Endodermal cell (in vitro differentiated cells): ENCODE measurements at regions not wholly inside any gene's neighbourhood (a gene's known extent, or its start where the extent isn't known, plus 50 kb on each side); places are given as distances from the start of the nearest gene placed in this dataset.
A peak's percentile ranks its signal among the peaks of the same experiment; 100 is the strongest.

ENCODE experiments used
- DNase-seq: peaks from one replicate; pipeline ENCODE4 v3.0.0-alpha.2; 2017
- H3K27ac ChIP-seq: 2 replicates; pipeline ENCODE4 v1.5.1; 2013; ENCODE audit warnings: mild to moderate bottlenecking, low read depth, low read length, moderate library complexity
- H3K27me3 ChIP-seq: 2 replicates; pipeline ENCODE4 v1.6.1; 2013; ENCODE audit warnings: mild to moderate bottlenecking, low read length, moderate library complexity; ENCODE audit not compliant: insufficient read depth, control insufficient read depth, poor library complexity, severe bottlenecking
- H3K36me3 ChIP-seq: 2 replicates; pipeline ENCODE4 v1.7.0; 2013; ENCODE audit warnings: mild to moderate bottlenecking, low read length, moderate library complexity; ENCODE audit not compliant: control insufficient read depth, insufficient read depth
- H3K4me1 ChIP-seq: one replicate; pipeline ENCODE4 v1.7.0; 2013; ENCODE audit warnings: low read length; ENCODE audit not compliant: control insufficient read depth, insufficient read depth
- H3K4me3 ChIP-seq: 2 replicates; pipeline ENCODE4 v1.5.1; 2013; ENCODE audit warnings: mild to moderate bottlenecking, low read length, moderate library complexity
- H3K9ac ChIP-seq: 2 replicates; pipeline ENCODE4 v1.6.1; 2013; ENCODE audit warnings: mild to moderate bottlenecking, low read length, moderate library complexity; ENCODE audit not compliant: poor library complexity, severe bottlenecking; ENCODE audit errors: extremely low read depth
- H3K9me3 ChIP-seq: 2 replicates; pipeline ENCODE4 v1.6.1; 2013; ENCODE audit warnings: mild to moderate bottlenecking, low read length, moderate library complexity; ENCODE audit not compliant: control insufficient read depth
- H3K27ac Mint-ChIP-seq: 2 replicates; pipeline ENCODE4 v1.8.0; 2020; ENCODE audit warnings: mixed read lengths
- H3K27me3 Mint-ChIP-seq: 2 replicates; pipeline ENCODE4 v1.8.0; 2021; ENCODE audit warnings: mild to moderate bottlenecking, mixed read lengths; ENCODE audit not compliant: insufficient read depth
- H3K36me3 Mint-ChIP-seq: 2 replicates; pipeline ENCODE4 v1.8.0; 2020; ENCODE audit warnings: low read depth, mixed read lengths
- H3K4me1 Mint-ChIP-seq: 2 replicates; pipeline ENCODE4 v1.8.0; 2020; ENCODE audit warnings: mixed read lengths
- H3K4me3 Mint-ChIP-seq: 2 replicates; pipeline ENCODE4 v1.8.0; 2020; ENCODE audit warnings: mild to moderate bottlenecking, moderate library complexity, mixed read lengths
- H3K9me3 Mint-ChIP-seq: 2 replicates; pipeline ENCODE4 v1.8.0; 2020; ENCODE audit warnings: mild to moderate bottlenecking, mixed read lengths
- WGBS, 2 experiments: methylation state at CpG; one replicate each; pipeline versions ENCODE4 v1.1.5 to v1.1.7; 2013; ENCODE audit warnings: missing lambda C conversion rate in 2 of 2, mixed read lengths in 1 of 2; ENCODE audit not compliant: insufficient coverage in 1 of 2, insufficient read length in 1 of 2; 5-methylcytosine and 5-hydroxymethylcytosine counted together
- TF ChIP-seq, protein P1 (sequence below): fragments of 200-600 bp; sonication (generic); conservative IDR thresholded peaks from 2 replicates; pipeline ENCODE4 v1.5.0; 2021; ENCODE audit warnings: antibody characterized with exemption, mild to moderate bottlenecking

DNA sequence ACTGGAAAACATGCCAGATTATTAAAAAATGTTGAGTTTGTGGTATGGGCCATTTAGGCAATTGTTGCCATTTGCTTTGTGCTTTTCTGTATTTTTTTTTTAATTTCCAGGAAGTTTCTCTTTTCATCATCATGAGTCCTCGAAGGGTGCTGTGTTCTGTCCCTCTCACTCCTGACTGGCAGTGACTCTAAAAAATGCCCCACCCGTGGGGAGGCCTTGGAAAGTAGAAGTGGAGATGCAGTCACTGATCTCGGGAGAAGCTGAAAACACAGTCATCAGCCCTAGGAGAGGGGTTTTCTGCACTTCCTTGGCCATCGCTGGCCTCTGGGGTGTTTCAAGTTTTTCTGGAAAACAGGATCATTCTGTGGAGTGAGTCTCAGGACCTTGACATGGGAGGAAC, 98.5 kb upstream of the GRK3 start:
- H3K4me1 Mint-ChIP-seq = no peaks in the 10 kb centered on the region
- no peak overlapping the region for H3K27ac ChIP-seq
- H3K27me3 Mint-ChIP-seq = no peaks in the 10 kb centered on the region
- H3K4me3 ChIP-seq = no peak overlapping the region
- H3K27ac Mint-ChIP-seq = no peak overlapping the region
- H3K9ac ChIP-seq = no peak overlapping the region
- H3K27me3 ChIP-seq = no peaks in the 10 kb centered on the region
- DNase-seq = no peak
- H3K9me3 Mint-ChIP-seq = no peaks in the 10 kb centered on the region
- peaks cover 5% of the 10 kb centered on the region for H3K36me3 ChIP-seq
- 92 to 100% methylated on average over 4 of the region's 4 CpGs for WGBS, 2 experiments
- H3K4me3 Mint-ChIP-seq = no peak overlapping the region
- H3K36me3 Mint-ChIP-seq = peaks cover 30% of the 10 kb centered on the region
- TF ChIP-seq, protein P1, sequence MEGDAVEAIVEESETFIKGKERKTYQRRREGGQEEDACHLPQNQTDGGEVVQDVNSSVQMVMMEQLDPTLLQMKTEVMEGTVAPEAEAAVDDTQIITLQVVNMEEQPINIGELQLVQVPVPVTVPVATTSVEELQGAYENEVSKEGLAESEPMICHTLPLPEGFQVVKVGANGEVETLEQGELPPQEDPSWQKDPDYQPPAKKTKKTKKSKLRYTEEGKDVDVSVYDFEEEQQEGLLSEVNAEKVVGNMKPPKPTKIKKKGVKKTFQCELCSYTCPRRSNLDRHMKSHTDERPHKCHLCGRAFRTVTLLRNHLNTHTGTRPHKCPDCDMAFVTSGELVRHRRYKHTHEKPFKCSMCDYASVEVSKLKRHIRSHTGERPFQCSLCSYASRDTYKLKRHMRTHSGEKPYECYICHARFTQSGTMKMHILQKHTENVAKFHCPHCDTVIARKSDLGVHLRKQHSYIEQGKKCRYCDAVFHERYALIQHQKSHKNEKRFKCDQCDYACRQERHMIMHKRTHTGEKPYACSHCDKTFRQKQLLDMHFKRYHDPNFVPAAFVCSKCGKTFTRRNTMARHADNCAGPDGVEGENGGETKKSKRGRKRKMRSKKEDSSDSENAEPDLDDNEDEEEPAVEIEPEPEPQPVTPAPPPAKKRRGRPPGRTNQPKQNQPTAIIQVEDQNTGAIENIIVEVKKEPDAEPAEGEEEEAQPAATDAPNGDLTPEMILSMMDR = no peak
- no peaks in the 10 kb centered on the region for H3K9me3 ChIP-seq
- H3K4me1 ChIP-seq = no peaks in the 10 kb centered on the region

DNA sequence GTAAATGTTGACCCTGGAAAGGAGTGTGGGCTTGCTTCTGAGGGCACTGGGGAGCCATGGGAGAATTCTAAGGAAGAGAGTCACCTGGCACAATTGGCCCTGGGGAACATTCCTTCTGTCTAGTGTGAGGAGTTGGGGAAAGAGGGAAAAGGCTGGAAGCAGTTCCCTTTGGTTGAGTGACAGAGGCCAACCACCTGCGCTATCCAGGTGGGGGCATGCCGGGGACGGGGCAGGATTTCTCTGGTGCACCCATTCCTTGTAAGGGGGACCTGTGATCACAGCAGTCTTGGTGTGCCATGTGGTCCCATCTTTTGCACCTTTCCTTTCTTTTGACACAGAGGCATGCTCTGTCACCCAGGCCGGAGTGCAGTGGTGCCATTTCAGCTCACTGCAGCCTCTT, 92.1 kb upstream of the GRK3 start:
- H3K27ac ChIP-seq = no peak overlapping the region
- H3K4me3 ChIP-seq = no peak overlapping the region
- H3K27me3 ChIP-seq = no peaks in the 10 kb centered on the region
- Mint-ChIP-seq H3K36me3 (peaks cover 24% of the 10 kb centered on the region), H3K4me1 (no peaks in the 10 kb centered on the region), H3K4me3 (no peak overlapping the region), H3K27me3 (no peaks in the 10 kb centered on the region), H3K9me3 (peaks cover 5% of the 10 kb centered on the region), H3K27ac (no peak overlapping the region)
- H3K36me3 ChIP-seq = no peaks in the 10 kb centered on the region
- no peak for DNase-seq
- TF ChIP-seq, protein P1 = no peak
- WGBS, 2 experiments = 94 to 97% methylated on average over 3 to 4 of the region's 4 CpGs
- H3K9ac ChIP-seq = no peak overlapping the region
- no peaks in the 10 kb centered on the region for H3K4me1 ChIP-seq
- peaks cover 5% of the 10 kb centered on the region for H3K9me3 ChIP-seq

DNA sequence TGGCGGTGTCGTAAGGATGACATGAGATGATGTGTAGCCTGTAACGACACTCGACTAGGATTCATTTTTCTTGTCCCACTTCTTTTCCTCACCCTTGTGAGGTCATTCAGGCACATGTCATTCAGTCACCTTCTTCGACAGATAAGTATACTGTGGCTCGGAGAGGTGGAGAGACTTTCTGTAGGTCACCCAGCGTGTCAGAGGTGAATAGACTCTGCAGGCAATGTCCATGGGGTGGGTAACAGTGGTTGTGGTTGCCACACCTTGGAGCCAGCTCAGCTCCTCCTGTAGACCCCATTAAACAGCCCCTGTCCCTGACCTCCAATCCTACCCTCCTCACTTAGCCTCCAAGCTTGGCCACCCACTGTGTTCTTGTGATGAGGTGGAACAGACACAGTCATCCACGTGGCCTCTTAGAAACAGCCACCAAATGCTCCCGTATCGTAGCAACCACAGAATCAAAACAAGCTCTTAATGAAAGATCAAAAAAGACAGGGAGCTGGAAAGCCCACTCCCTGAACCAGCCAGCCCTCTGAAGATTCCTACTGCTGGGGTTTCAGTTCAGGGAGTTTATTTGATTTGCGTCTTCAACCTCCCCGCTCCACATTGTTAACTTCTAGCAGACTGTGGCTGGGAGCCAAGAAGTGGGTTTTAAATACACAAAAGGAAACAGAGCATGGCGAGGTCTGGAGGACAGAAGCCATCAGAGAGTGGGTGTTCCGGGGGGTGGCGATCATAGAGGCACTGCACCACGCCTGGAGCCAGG, 89.0 kb upstream of the GRK3 start:
- Mint-ChIP-seq H3K27ac (no peak overlapping the region), H3K36me3 (peaks cover 32% of the 10 kb centered on the region), H3K4me1 (no peaks in the 10 kb centered on the region), H3K9me3 (peaks cover 11% of the 10 kb centered on the region), H3K27me3 (no peaks in the 10 kb centered on the region), H3K4me3 (no peak overlapping the region)
- Histone ChIP-seq H3K9ac (no peak overlapping the region), H3K27ac (peak overlapping the region; percentile 59), H3K4me3 (no peak overlapping the region), H3K4me1 (no peaks in the 10 kb centered on the region), H3K9me3 (peaks cover 5% of the 10 kb centered on the region), H3K36me3 (no peaks in the 10 kb centered on the region), H3K27me3 (no peaks in the 10 kb centered on the region)
- no peak for DNase-seq
- 89 to 94% methylated on average over 13 to 16 of the region's 16 CpGs for WGBS, 2 experiments
- TF ChIP-seq, protein P1 = no peak
